ENCODE measurements at regions not wholly inside any gene's neighbourhood (a gene's known extent, or its start where the extent isn't known, plus 50 kb on each side); places are given as distances from the start of the nearest gene placed in this dataset.
"Not testable (repeated sequence)": the region's sequence is repeated elsewhere in the genome, so short reads cannot be mapped to it uniquely, and the experiment has no call there.

- DNase-seq; H3K36me3 Mint-ChIP-seq; H3K27me3 ChIP-seq (ENCODE audit: control insufficient read depth, insufficient read depth, low read length); ATAC-seq (ENCODE audit: low read depth in 2 of 2); H3K9me3 Mint-ChIP-seq; H3K36me3 ChIP-seq (ENCODE audit: control insufficient read depth, insufficient read depth, low read length); H3K4me3 ChIP-seq (ENCODE audit: low read depth, low read length); H3K27ac Mint-ChIP-seq; H3K4me1 ChIP-seq (ENCODE audit: control insufficient read depth, insufficient read depth, low read length, poor library complexity, severe bottlenecking); H3K4me1 Mint-ChIP-seq; H3K27ac ChIP-seq (ENCODE audit: insufficient read depth, low read length, poor library complexity, severe bottlenecking); H3K4me3 Mint-ChIP-seq; H3K27me3 Mint-ChIP-seq: not testable (repeated sequence)
- peaks cover 5 to 17% of the 10 kb centered on the region in 2 experiments for H3K9me3 ChIP-seq (ENCODE audit: control insufficient read depth in 2 of 2, low read length in 2 of 2)
These were observed 154.8 kb upstream of the RREB1 start for GRCh38 chr6:6952927-6953326.

GRCh38 chr6:6960571-6961251 is 147.1 kb upstream of the RREB1 start:
- H3K4me3 ChIP-seq (ENCODE audit: low read depth, low read length): no peak overlapping the region
- no peaks in the 10 kb centered on the region for H3K36me3 Mint-ChIP-seq

GRCh38 chr6:6962086-6962485 is 145.7 kb upstream of the RREB1 start:
- no peak for ATAC-seq (ENCODE audit: low read depth in 2 of 2)
- no peak overlapping the region for H3K4me3 ChIP-seq (ENCODE audit: low read depth, low read length)
- no peaks in the 10 kb centered on the region for H3K4me1 Mint-ChIP-seq
- H3K4me1 ChIP-seq (ENCODE audit: control insufficient read depth, insufficient read depth, low read length, poor library complexity, severe bottlenecking): no peaks in the 10 kb centered on the region
- no peaks in the 10 kb centered on the region for H3K36me3 ChIP-seq (ENCODE audit: control insufficient read depth, insufficient read depth, low read length)
- H3K27me3 ChIP-seq (ENCODE audit: control insufficient read depth, insufficient read depth, low read length): no peaks in the 10 kb centered on the region
- H3K9me3 ChIP-seq (ENCODE audit: control insufficient read depth in 2 of 2, low read length in 2 of 2): no peaks in the 10 kb centered on the region
- no peak for DNase-seq
- peaks cover 15% of the 10 kb centered on the region for H3K27me3 Mint-ChIP-seq
- H3K9me3 Mint-ChIP-seq: peaks cover 0 to 2% (median 0%) of the 10 kb centered on the region in 7 donors
- H3K36me3 Mint-ChIP-seq: no peaks in the 10 kb centered on the region
- no peak overlapping the region for H3K27ac Mint-ChIP-seq
- H3K4me3 Mint-ChIP-seq: no peak overlapping the region
- no peak overlapping the region for H3K27ac ChIP-seq (ENCODE audit: insufficient read depth, low read length, poor library complexity, severe bottlenecking)

More at GRCh38 chr6:6960571-6961251, 147.1 kb upstream of the RREB1 start:
- H3K27ac ChIP-seq (ENCODE audit: insufficient read depth, low read length, poor library complexity, severe bottlenecking): no peak overlapping the region
- Mint-ChIP-seq H3K4me1 (peaks cover 0 to 2% (median 0%) of the 10 kb centered on the region in 4 donors), H3K27me3 (peaks cover 15% of the 10 kb centered on the region), H3K27ac (no peak overlapping the region), H3K9me3 (peaks cover 0 to 2% (median 0%) of the 10 kb centered on the region in 7 donors), H3K4me3 (no peak overlapping the region)
- ATAC-seq (ENCODE audit: low read depth in 2 of 2) (no peak), DNase-seq (no peak)
- H3K27me3 ChIP-seq (ENCODE audit: control insufficient read depth, insufficient read depth, low read length): no peaks in the 10 kb centered on the region
- H3K4me1 ChIP-seq (ENCODE audit: control insufficient read depth, insufficient read depth, low read length, poor library complexity, severe bottlenecking): no peaks in the 10 kb centered on the region
- H3K9me3 ChIP-seq (ENCODE audit: control insufficient read depth in 2 of 2, low read length in 2 of 2): no peaks in the 10 kb centered on the region
- no peaks in the 10 kb centered on the region for H3K36me3 ChIP-seq (ENCODE audit: control insufficient read depth, insufficient read depth, low read length)

GRCh38 chr6:6962699-6963098 is 145.1 kb upstream of the RREB1 start:
- Mint-ChIP-seq H3K27me3 (peaks cover 21% of the 10 kb centered on the region), H3K36me3 (no peaks in the 10 kb centered on the region), H3K4me3 (no peak overlapping the region), H3K9me3 (peaks cover 0 to 2% (median 0%) of the 10 kb centered on the region in 7 donors), H3K4me1 (no peaks in the 10 kb centered on the region), H3K27ac (peak overlapping the region in 1 of 3 donors; percentile 48)
- DNase-seq (no peak), ATAC-seq (ENCODE audit: low read depth in 2 of 2) (no peak)
- no peaks in the 10 kb centered on the region for H3K9me3 ChIP-seq (ENCODE audit: control insufficient read depth in 2 of 2, low read length in 2 of 2)
- H3K36me3 ChIP-seq (ENCODE audit: control insufficient read depth, insufficient read depth, low read length): no peaks in the 10 kb centered on the region
- H3K4me3 ChIP-seq (ENCODE audit: low read depth, low read length): no peak overlapping the region
- no peak overlapping the region for H3K27ac ChIP-seq (ENCODE audit: insufficient read depth, low read length, poor library complexity, severe bottlenecking)
- H3K4me1 ChIP-seq (ENCODE audit: control insufficient read depth, insufficient read depth, low read length, poor library complexity, severe bottlenecking): no peaks in the 10 kb centered on the region
- no peaks in the 10 kb centered on the region for H3K27me3 ChIP-seq (ENCODE audit: control insufficient read depth, insufficient read depth, low read length)

GRCh38 chr6:6963390-6963789 is 144.4 kb upstream of the RREB1 start:
- H3K4me3 ChIP-seq (ENCODE audit: low read depth, low read length); H3K27ac ChIP-seq (ENCODE audit: insufficient read depth, low read length, poor library complexity, severe bottlenecking); DNase-seq; H3K9me3 ChIP-seq (ENCODE audit: control insufficient read depth in 2 of 2, low read length in 2 of 2); H3K4me3 Mint-ChIP-seq; H3K27me3 ChIP-seq (ENCODE audit: control insufficient read depth, insufficient read depth, low read length); H3K4me1 ChIP-seq (ENCODE audit: control insufficient read depth, insufficient read depth, low read length, poor library complexity, severe bottlenecking); H3K36me3 Mint-ChIP-seq; H3K4me1 Mint-ChIP-seq; H3K9me3 Mint-ChIP-seq; ATAC-seq (ENCODE audit: low read depth in 2 of 2); H3K36me3 ChIP-seq (ENCODE audit: control insufficient read depth, insufficient read depth, low read length); H3K27ac Mint-ChIP-seq: not testable (repeated sequence)
- H3K27me3 Mint-ChIP-seq: peaks cover 22% of the 10 kb centered on the region

GRCh38 chr6:6964675-6965074 is 143.1 kb upstream of the RREB1 start:
- Mint-ChIP-seq H3K4me3 (no peak overlapping the region), H3K36me3 (no peaks in the 10 kb centered on the region), H3K4me1 (no peaks in the 10 kb centered on the region), H3K9me3 (peaks cover 0 to 2% (median 0%) of the 10 kb centered on the region in 7 donors), H3K27ac (no peak overlapping the region), H3K27me3 (peaks cover 18% of the 10 kb centered on the region)
- H3K9me3 ChIP-seq (ENCODE audit: control insufficient read depth in 2 of 2, low read length in 2 of 2): no peaks in the 10 kb centered on the region
- no peak for ATAC-seq (ENCODE audit: low read depth in 2 of 2)
- H3K27ac ChIP-seq (ENCODE audit: insufficient read depth, low read length, poor library complexity, severe bottlenecking): no peak overlapping the region
- no peak for DNase-seq
- no peaks in the 10 kb centered on the region for H3K27me3 ChIP-seq (ENCODE audit: control insufficient read depth, insufficient read depth, low read length)
- no peaks in the 10 kb centered on the region for H3K4me1 ChIP-seq (ENCODE audit: control insufficient read depth, insufficient read depth, low read length, poor library complexity, severe bottlenecking)
- H3K4me3 ChIP-seq (ENCODE audit: low read depth, low read length): no peak overlapping the region
- H3K36me3 ChIP-seq (ENCODE audit: control insufficient read depth, insufficient read depth, low read length): no peaks in the 10 kb centered on the region

GRCh38 chr6:6966127-6966526 is 141.6 kb upstream of the RREB1 start:
- Mint-ChIP-seq H3K4me1 (no peaks in the 10 kb centered on the region), H3K27ac (no peak overlapping the region), H3K4me3 (no peak overlapping the region), H3K9me3 (no peaks in the 10 kb centered on the region), H3K36me3 (no peaks in the 10 kb centered on the region), H3K27me3 (peaks cover 18% of the 10 kb centered on the region)
- H3K9me3 ChIP-seq (ENCODE audit: control insufficient read depth in 2 of 2, low read length in 2 of 2): no peaks in the 10 kb centered on the region
- H3K4me3 ChIP-seq (ENCODE audit: low read depth, low read length): no peak overlapping the region
- ATAC-seq (ENCODE audit: low read depth in 2 of 2) (no peak), DNase-seq (no peak)
- H3K36me3 ChIP-seq (ENCODE audit: control insufficient read depth, insufficient read depth, low read length): no peaks in the 10 kb centered on the region
- no peaks in the 10 kb centered on the region for H3K27me3 ChIP-seq (ENCODE audit: control insufficient read depth, insufficient read depth, low read length)
- H3K4me1 ChIP-seq (ENCODE audit: control insufficient read depth, insufficient read depth, low read length, poor library complexity, severe bottlenecking): no peaks in the 10 kb centered on the region
- H3K27ac ChIP-seq (ENCODE audit: insufficient read depth, low read length, poor library complexity, severe bottlenecking): no peak overlapping the region

- no peaks in the 10 kb centered on the region for H3K9me3 ChIP-seq (ENCODE audit: control insufficient read depth in 2 of 2, low read length in 2 of 2)
- H3K27ac ChIP-seq (ENCODE audit: insufficient read depth, low read length, poor library complexity, severe bottlenecking): no peak overlapping the region
- peaks cover 18% of the 10 kb centered on the region for H3K27me3 Mint-ChIP-seq
- H3K9me3 Mint-ChIP-seq: no peaks in the 10 kb centered on the region
- H3K4me3 ChIP-seq (ENCODE audit: low read depth, low read length): no peak overlapping the region
- no peaks in the 10 kb centered on the region for H3K4me1 Mint-ChIP-seq
- no peaks in the 10 kb centered on the region for H3K27me3 ChIP-seq (ENCODE audit: control insufficient read depth, insufficient read depth, low read length)
- no peak overlapping the region for H3K4me3 Mint-ChIP-seq
- no peaks in the 10 kb centered on the region for H3K4me1 ChIP-seq (ENCODE audit: control insufficient read depth, insufficient read depth, low read length, poor library complexity, severe bottlenecking)
- no peak for ATAC-seq (ENCODE audit: low read depth in 2 of 2)
- no peak overlapping the region for H3K27ac Mint-ChIP-seq
- no peaks in the 10 kb centered on the region for H3K36me3 ChIP-seq (ENCODE audit: control insufficient read depth, insufficient read depth, low read length)
- no peak for DNase-seq
- H3K36me3 Mint-ChIP-seq: no peaks in the 10 kb centered on the region
These were observed 141.2 kb upstream of the RREB1 start for GRCh38 chr6:6966569-6966968.

Data from CD4-positive, CD25-positive, alpha-beta regulatory T cell (primary cell).